ENCODE measurements at regions not wholly inside any gene's neighbourhood (a gene's known extent, or its start where the extent isn't known, plus 50 kb on each side); places are given as distances from the start of the nearest gene placed in this dataset.

DNA sequence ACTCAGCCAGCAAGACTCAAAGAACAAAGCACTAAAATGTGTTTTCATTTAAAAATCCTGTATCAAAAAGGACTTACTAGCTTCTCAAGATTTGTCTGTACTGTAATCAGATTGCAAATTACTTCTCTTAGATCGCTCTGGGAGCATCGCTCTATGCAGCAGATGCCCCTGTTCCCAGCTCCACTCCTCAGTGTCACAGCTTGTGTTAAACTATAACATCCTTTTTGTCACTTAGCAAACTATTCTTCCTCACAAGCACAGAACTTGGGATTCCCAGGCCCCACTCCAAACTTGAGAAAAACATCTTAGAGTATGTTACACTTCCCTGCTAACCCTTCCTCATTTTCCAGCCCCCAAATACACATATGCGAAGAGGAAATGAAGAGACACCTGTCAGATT, 85.1 kb upstream of the CHRM3 start:
- H3K36me3 ChIP-seq: no peaks in the 10 kb centered on the region
- intact Hi-C loops (cut with DNase I): loop anchor here (10.0 kb wide), 1 partner anchor 594 kb away; no protein-coding TSS in a partner anchor
- TF ChIP-seq POLR2A (IDR thresholded peaks at IDR 0.05) (no peak), POLR2AphosphoS5 (IDR thresholded peaks at IDR 0.05) (no peak), EP300 (IDR thresholded peaks at IDR 0.05) (no peak)
- TF ChIP-seq, protein P1, sequence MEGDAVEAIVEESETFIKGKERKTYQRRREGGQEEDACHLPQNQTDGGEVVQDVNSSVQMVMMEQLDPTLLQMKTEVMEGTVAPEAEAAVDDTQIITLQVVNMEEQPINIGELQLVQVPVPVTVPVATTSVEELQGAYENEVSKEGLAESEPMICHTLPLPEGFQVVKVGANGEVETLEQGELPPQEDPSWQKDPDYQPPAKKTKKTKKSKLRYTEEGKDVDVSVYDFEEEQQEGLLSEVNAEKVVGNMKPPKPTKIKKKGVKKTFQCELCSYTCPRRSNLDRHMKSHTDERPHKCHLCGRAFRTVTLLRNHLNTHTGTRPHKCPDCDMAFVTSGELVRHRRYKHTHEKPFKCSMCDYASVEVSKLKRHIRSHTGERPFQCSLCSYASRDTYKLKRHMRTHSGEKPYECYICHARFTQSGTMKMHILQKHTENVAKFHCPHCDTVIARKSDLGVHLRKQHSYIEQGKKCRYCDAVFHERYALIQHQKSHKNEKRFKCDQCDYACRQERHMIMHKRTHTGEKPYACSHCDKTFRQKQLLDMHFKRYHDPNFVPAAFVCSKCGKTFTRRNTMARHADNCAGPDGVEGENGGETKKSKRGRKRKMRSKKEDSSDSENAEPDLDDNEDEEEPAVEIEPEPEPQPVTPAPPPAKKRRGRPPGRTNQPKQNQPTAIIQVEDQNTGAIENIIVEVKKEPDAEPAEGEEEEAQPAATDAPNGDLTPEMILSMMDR (IDR thresholded peaks at IDR 0.05): no peak
- H3K27ac ChIP-seq: no peak overlapping the region
- no peaks in the 10 kb centered on the region for H3K4me1 ChIP-seq
- H3K4me3 ChIP-seq: no peak overlapping the region
- no peaks in the 10 kb centered on the region for H3K9me3 ChIP-seq
- no peak for DNase-seq
- 94 to 97% methylated on average over 3 of the region's 3 CpGs for WGBS, 2 donors
- H3K27me3 ChIP-seq: no peaks in the 10 kb centered on the region

DNA sequence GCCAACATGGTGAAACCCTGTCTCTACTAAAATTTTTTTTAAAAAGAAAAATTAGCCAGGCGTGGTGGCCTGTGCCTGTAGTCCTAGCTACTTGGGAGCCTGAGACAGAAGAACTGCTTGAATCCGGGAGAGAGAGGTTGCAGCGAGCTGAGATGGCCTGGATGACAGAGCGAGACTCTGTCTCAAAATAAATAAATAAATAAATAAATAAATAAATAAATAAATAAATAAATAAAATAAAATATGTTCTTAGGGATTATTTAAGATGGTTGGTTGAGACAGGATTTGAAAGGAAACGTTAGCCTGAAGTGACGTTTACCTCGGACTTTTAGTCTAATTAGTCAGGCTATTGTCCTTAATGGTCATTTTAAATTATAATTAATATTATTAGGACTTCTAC, 88.5 kb upstream of the CHRM3 start:
- Histone ChIP-seq H3K27ac (no peak overlapping the region), H3K9me3 (no peaks in the 10 kb centered on the region), H3K27me3 (no peaks in the 10 kb centered on the region), H3K36me3 (no peaks in the 10 kb centered on the region), H3K4me3 (no peak overlapping the region), H3K4me1 (peaks cover 0 to 5% (median 0%) of the 10 kb centered on the region in 4 donors)
- no peak for DNase-seq
- WGBS, 2 donors: 93 to 94% methylated on average over 7 of the region's 7 CpGs
- intact Hi-C loops (cut with DNase I): no loop called here
- no peak for TF ChIP-seq EP300 (IDR thresholded peaks at IDR 0.05)
- TF ChIP-seq POLR2A (IDR thresholded peaks at IDR 0.05): no peak
- TF ChIP-seq POLR2AphosphoS5 (IDR thresholded peaks at IDR 0.05): no peak
- TF ChIP-seq, protein P1 (IDR thresholded peaks at IDR 0.05): no peak

GRCh38 chr1:239293350-239294110, 92.8 kb upstream of the CHRM3 start:
- no peak for DNase-seq
- no peaks in the 10 kb centered on the region for H3K9me3 ChIP-seq
- 20 to 61% methylated on average over 7 of the region's 7 CpGs for WGBS, 2 donors
- peaks cover 0 to 5% (median 0%) of the 10 kb centered on the region in 4 donors for H3K4me1 ChIP-seq
- no peaks in the 10 kb centered on the region for H3K36me3 ChIP-seq
- TF ChIP-seq EP300 (IDR thresholded peaks at IDR 0.05) (no peak), POLR2AphosphoS5 (IDR thresholded peaks at IDR 0.05) (no peak), POLR2A (IDR thresholded peaks at IDR 0.05) (no peak)
- TF ChIP-seq, protein P1 (IDR thresholded peaks at IDR 0.05): no peak
- H3K27me3 ChIP-seq: no peaks in the 10 kb centered on the region
- intact Hi-C loops (cut with DNase I): no loop called here
- no peak overlapping the region for H3K27ac ChIP-seq
- no peak overlapping the region for H3K4me3 ChIP-seq

DNA sequence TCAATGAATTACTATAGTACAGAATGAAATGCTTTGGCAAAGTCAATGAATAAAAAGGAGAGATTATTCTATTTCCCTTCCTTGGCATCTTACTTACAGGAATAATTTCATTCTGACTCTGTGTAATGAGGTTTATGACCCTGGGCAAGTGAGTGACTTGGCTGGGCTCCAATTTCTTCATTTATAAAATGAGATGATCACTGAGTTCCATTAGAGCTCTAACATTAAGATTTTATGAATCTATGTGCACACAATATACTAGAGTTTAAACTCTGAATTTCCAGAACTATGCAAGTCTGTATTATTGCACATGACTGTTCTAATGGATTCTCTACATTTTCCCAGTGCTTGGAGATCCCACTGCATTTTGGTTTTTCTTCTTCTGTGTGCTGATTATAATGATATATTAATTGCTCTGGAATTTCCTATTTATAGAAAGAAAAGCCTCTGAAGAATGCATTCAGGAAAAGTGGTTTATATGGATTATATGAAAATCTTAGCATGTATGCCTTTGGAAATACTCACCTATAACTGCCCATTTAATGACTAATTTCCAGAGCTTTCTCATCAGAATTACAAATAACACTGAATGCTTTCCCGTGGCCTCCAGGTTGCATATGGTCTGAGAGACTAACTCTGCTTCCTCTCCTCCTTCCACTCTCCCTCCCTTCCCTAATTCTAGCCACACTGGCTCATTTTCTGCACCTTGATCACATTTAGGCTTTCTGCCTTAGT, 97.4 kb upstream of the CHRM3 start:
- no peak for DNase-seq
- TF ChIP-seq EP300 (IDR thresholded peaks at IDR 0.05) (no peak), POLR2AphosphoS5 (IDR thresholded peaks at IDR 0.05) (no peak), POLR2A (IDR thresholded peaks at IDR 0.05) (no peak)
- TF ChIP-seq, protein P1 (IDR thresholded peaks at IDR 0.05): no peak
- H3K4me3 ChIP-seq: no peak overlapping the region
- H3K27me3 ChIP-seq: no peaks in the 10 kb centered on the region
- no peak overlapping the region for H3K27ac ChIP-seq
- intact Hi-C loops (cut with DNase I): no loop called here
- H3K4me1 ChIP-seq: peaks cover 0 to 5% (median 0%) of the 10 kb centered on the region in 4 donors
- H3K9me3 ChIP-seq: no peaks in the 10 kb centered on the region
- H3K36me3 ChIP-seq: no peaks in the 10 kb centered on the region
- 34 to 60% methylated on average over 1 of the region's 1 CpG for WGBS, 2 donors

Data from sigmoid colon (tissue), 6 donors.